Caco-2 (cell line): ENCODE measurements at regions not wholly inside any gene's neighbourhood (a gene's known extent, or its start where the extent isn't known, plus 50 kb on each side); places are given as distances from the start of the nearest gene placed in this dataset.

Experiments
- BruUV-seq: library from RNA; stranded (reverse); fragments of 400-500 nt; replicated peaks from 2 replicates; lab custom pipeline; 2021; lab: Mats Ljungman, UMichigan
- CTCF ChIA-PET: fragments of 300-600 bp; sonication (Branson Sonifier 250); formaldehyde crosslinking; loops from one replicate; lab custom pipeline; 2022; ENCODE audit warnings: antibody characterized with exemption; lab: Charles Lee
- POLR2A ChIA-PET: fragments of 300-600 bp; sonication (Branson Sonifier 250); formaldehyde crosslinking; loops from one replicate; lab custom pipeline; 2022; ENCODE audit warnings: antibody characterized with exemption; lab: Charles Lee
- DNase-seq, 2 experiments: peaks; one replicate each; pipeline versions ENCODE4 v3.0.0 to v3.0.0-alpha.2; 2020 to 2022
- H3K27me3 ChIP-seq: replicated peaks from 2 replicates; pipeline ENCODE4 v1.6.0; 2011; ENCODE audit warnings: low read length; ENCODE audit not compliant: control insufficient read depth, insufficient read depth
- H3K36me3 ChIP-seq: 2 replicates; pipeline ENCODE4 v1.5.1; 2011; ENCODE audit warnings: low read length; ENCODE audit not compliant: control insufficient read depth, insufficient read depth
- H3K4me1 ChIP-seq: fragments of 250-450 bp; sonication (Bioruptor Pico); 2 replicates; pipeline ENCODE4 v1.5.1; 2020; ENCODE audit warnings: mild to moderate bottlenecking
- H3K4me3 ChIP-seq: 2 replicates; pipeline ENCODE4 v1.5.1; 2011; ENCODE audit warnings: low read depth, mild to moderate bottlenecking, control low read depth, low read length
- H3K9me3 ChIP-seq: fragments of 250-450 bp; sonication (Bioruptor Pico); 2 replicates; pipeline ENCODE4 v1.5.1; 2020; ENCODE audit warnings: mild to moderate bottlenecking, moderate library complexity
- H3K27ac Mint-ChIP-seq: one replicate; pipeline ENCODE4 v1.8.0; 2022; ENCODE audit warnings: mixed read lengths; ENCODE audit not compliant: unreplicated experiment
- H3K27me3 Mint-ChIP-seq: one replicate; pipeline ENCODE4 v1.8.0; 2022; ENCODE audit warnings: mixed read lengths; ENCODE audit not compliant: insufficient read depth, unreplicated experiment
- H3K36me3 Mint-ChIP-seq: one replicate; pipeline ENCODE4 v1.8.0; 2022; ENCODE audit warnings: mild to moderate bottlenecking, mixed read lengths; ENCODE audit not compliant: insufficient read depth, unreplicated experiment
- H3K4me1 Mint-ChIP-seq: one replicate; pipeline ENCODE4 v1.8.0; 2022; ENCODE audit warnings: low read depth, mixed read lengths; ENCODE audit not compliant: unreplicated experiment
- H3K4me3 Mint-ChIP-seq: one replicate; pipeline ENCODE4 v1.8.0; 2022; ENCODE audit warnings: mild to moderate bottlenecking, moderate library complexity, mixed read lengths; ENCODE audit not compliant: unreplicated experiment
- H3K9me3 Mint-ChIP-seq: one replicate; pipeline ENCODE4 v1.8.0; 2022; ENCODE audit warnings: mixed read lengths; ENCODE audit not compliant: unreplicated experiment
- CTCF ChIP-seq, 2 experiments: fragments of 200-600 bp in 1 of 2; IDR thresholded peaks; 1 replicate in 1 of 2; 2 replicates in 1 of 2; pipeline versions ENCODE4 v1.5.1 to v1.8.0; 2011 to 2022; ENCODE audit warnings: antibody characterized with exemption in 1 of 2, control low read depth in 1 of 2, inconsistent platforms in 1 of 2, low read depth in 1 of 2, low read length in 1 of 2, mild to moderate bottlenecking in 1 of 2, moderate library complexity in 1 of 2; ENCODE audit not compliant: insufficient read depth in 1 of 2, severe bottlenecking in 1 of 2, unreplicated experiment in 1 of 2
- intact Hi-C: fragments of 100-400 bp; cut with micrococcal nuclease; formaldehyde crosslinking; loops from one replicate; pipeline ENCODE4 v1.10.0; 2022; ENCODE audit not compliant: unreplicated experiment

GRCh38 chr17:70241071-70241470, 71.7 kb downstream of the KCNJ2 start:
- Mint-ChIP-seq H3K4me1 (peaks cover 22% of the 10 kb centered on the region), H3K4me3 (no peak overlapping the region), H3K27me3 (no peaks in the 10 kb centered on the region), H3K27ac (no peak overlapping the region), H3K36me3 (no peaks in the 10 kb centered on the region), H3K9me3 (peaks cover 26% of the 10 kb centered on the region)
- H3K4me3 ChIP-seq, result no peak overlapping the region
- intact Hi-C loops, result no loop called here
- no peaks in the 10 kb centered on the region for H3K9me3 ChIP-seq
- BruUV-seq, result no TSS peak
- CTCF ChIA-PET, result no interaction called here
- H3K27me3 ChIP-seq, result no peaks in the 10 kb centered on the region
- TF ChIP-seq CTCF (IDR thresholded peaks at IDR 0.05; ENCODE audit: insufficient read depth in 1 of 2, low read depth in 1 of 2, low read length in 1 of 2, severe bottlenecking in 1 of 2, unreplicated experiment in 1 of 2), result no peak
- no peak for DNase-seq
- POLR2A ChIA-PET, result no interaction called here
- peaks cover 23% of the 10 kb centered on the region for H3K4me1 ChIP-seq
- no peaks in the 10 kb centered on the region for H3K36me3 ChIP-seq

- no peak for DNase-seq
- Mint-ChIP-seq H3K4me1 (peaks cover 22% of the 10 kb centered on the region), H3K9me3 (peaks cover 10% of the 10 kb centered on the region), H3K27ac (no peak overlapping the region), H3K27me3 (no peaks in the 10 kb centered on the region), H3K36me3 (no peaks in the 10 kb centered on the region), H3K4me3 (no peak overlapping the region)
- ChIA-PET CTCF (interaction anchor here (0.6 kb wide), 1 partner anchor 736 kb away, joined by 3 read pairs; no protein-coding TSS in a partner anchor), POLR2A (no interaction called here)
- Histone ChIP-seq H3K4me1 (peaks cover 23% of the 10 kb centered on the region), H3K27me3 (no peaks in the 10 kb centered on the region), H3K36me3 (no peaks in the 10 kb centered on the region), H3K4me3 (no peak overlapping the region), H3K9me3 (no peaks in the 10 kb centered on the region)
- intact Hi-C loops, result no loop called here
- BruUV-seq, result no TSS peak
- no peak for TF ChIP-seq CTCF (IDR thresholded peaks at IDR 0.05; ENCODE audit: insufficient read depth in 1 of 2, low read depth in 1 of 2, low read length in 1 of 2, severe bottlenecking in 1 of 2, unreplicated experiment in 1 of 2)
Measured at GRCh38 chr17:70242781-70243437, 73.6 kb downstream of the KCNJ2 start.

GRCh38 chr17:70251706-70252105, 82.4 kb downstream of the KCNJ2 start:
- no peaks in the 10 kb centered on the region for H3K27me3 ChIP-seq
- no peaks in the 10 kb centered on the region for H3K36me3 ChIP-seq
- H3K36me3 Mint-ChIP-seq, result no peaks in the 10 kb centered on the region
- intact Hi-C loops, result no loop called here
- no peaks in the 10 kb centered on the region for H3K27me3 Mint-ChIP-seq
- H3K4me3 ChIP-seq, result no peak overlapping the region
- POLR2A ChIA-PET, result no interaction called here
- DNase-seq, result no peak
- H3K9me3 ChIP-seq, result no peaks in the 10 kb centered on the region
- TF ChIP-seq CTCF (IDR thresholded peaks at IDR 0.05; ENCODE audit: insufficient read depth in 1 of 2, low read depth in 1 of 2, low read length in 1 of 2, severe bottlenecking in 1 of 2, unreplicated experiment in 1 of 2), result no peak
- no peaks in the 10 kb centered on the region for H3K4me1 Mint-ChIP-seq
- no peaks in the 10 kb centered on the region for H3K9me3 Mint-ChIP-seq
- BruUV-seq, result no TSS peak
- CTCF ChIA-PET, result no interaction called here
- H3K4me3 Mint-ChIP-seq, result no peak overlapping the region
- H3K27ac Mint-ChIP-seq, result no peak overlapping the region
- no peaks in the 10 kb centered on the region for H3K4me1 ChIP-seq
